HepG2 (cell line): ENCODE measurements at regions not wholly inside any gene's neighbourhood (a gene's known extent, or its start where the extent isn't known, plus 50 kb on each side); places are given as distances from the start of the nearest gene placed in this dataset.

Source experiments
- ATAC-seq: fragments of 200-7000 bp; cut with Tn5 transposase; 3 replicates; pipeline ENCODE4 v1.9.1; 2020; ENCODE audit warnings: mild to moderate bottlenecking, moderate library complexity
- BruUV-seq: library from RNA; stranded (reverse); fragments of 400-500 nt; replicated peaks from 2 replicates; lab custom pipeline; 2021; lab: Mats Ljungman, UMichigan
- CTCF ChIA-PET: fragments of 300-600 bp; formaldehyde crosslinking; extraction: SDS; loops from one replicate; lab custom pipeline; 2021; ENCODE audit warnings: low total read pairs, inconsistent platforms, low intra/inter-chr PET ratio; lab: Yijun Ruan, JAX
- POLR2A ChIA-PET: fragments of 350-600 bp; sonication (Branson Sonifier 250); formaldehyde crosslinking; loops from one replicate; lab custom pipeline; 2020; ENCODE audit warnings: antibody characterized with exemption, inconsistent platforms; lab: Yijun Ruan, JAX
- DNase-seq: peaks from one replicate; pipeline ENCODE4 v3.0.0-alpha.2; 2015; ENCODE audit warnings: low spot score
- FAIRE-seq: peaks from 3 replicates; lab custom pipeline; 2011; peaks lifted over from hg19 to GRCh38; lab: Jason Lieb, UNC
- H2AFZ ChIP-seq: one replicate; pipeline ENCODE4 v1.6.1; 2011; ENCODE audit warnings: low read length, inconsistent platforms
- H3K27ac ChIP-seq: fragments of 300-600 bp; 3 replicates; pipeline ENCODE4 v1.8.0; 2011; ENCODE audit warnings: mixed run types, mild to moderate bottlenecking, mixed read lengths, low read length, inconsistent platforms; ENCODE audit not compliant: insufficient read depth; ENCODE audit errors: extremely low read length
- H3K27me3 ChIP-seq, 2 experiments: fragments of 200-600 bp in 1 of 2; 2 replicates in 1 of 2; 3 replicates in 1 of 2; pipeline versions ENCODE4 v1.6.0 to v1.8.0; 2011; ENCODE audit warnings: low read length in 2 of 2, mild to moderate bottlenecking in 2 of 2, moderate library complexity in 2 of 2, inconsistent platforms in 1 of 2; ENCODE audit not compliant: insufficient read depth in 2 of 2, control insufficient read depth in 1 of 2
- H3K36me3 ChIP-seq, 2 experiments: fragments of 200-600 bp in 1 of 2; replicated peaks in 1 of 2; 2 replicates in 1 of 2; 3 replicates in 1 of 2; pipeline versions ENCODE4 v1.5.1 to v1.8.0; 2011; ENCODE audit warnings: low read length in 2 of 2, inconsistent platforms in 1 of 2; ENCODE audit not compliant: insufficient read depth in 2 of 2, control insufficient read depth in 1 of 2
- H3K4me1 ChIP-seq: 2 replicates; pipeline ENCODE4 v1.5.1; 2012; ENCODE audit warnings: low read length, inconsistent platforms; ENCODE audit not compliant: insufficient read depth
- H3K4me2 ChIP-seq: 2 replicates; pipeline ENCODE4 v1.6.0; 2011; ENCODE audit warnings: low read depth, low read length, inconsistent platforms
- H3K4me3 ChIP-seq, 3 experiments: fragments of 200-600 bp in 1 of 3; sonication (generic), shearing (Covaris generic) in 1 of 3; replicated peaks in 1 of 3; 2 replicates each; pipeline ENCODE4 v1.5.1; 2011 to 2016; ENCODE audit warnings: low read length in 3 of 3, inconsistent platforms in 2 of 3, low read depth in 2 of 3, mild to moderate bottlenecking in 2 of 3, control low read depth in 1 of 3, mixed read lengths in 1 of 3; ENCODE audit not compliant: insufficient read depth in 1 of 3
- H3K79me2 ChIP-seq: one replicate; pipeline ENCODE4 v1.6.1; 2011; ENCODE audit warnings: low read length, inconsistent platforms; ENCODE audit not compliant: insufficient read depth
- H3K9ac ChIP-seq: 2 replicates; pipeline ENCODE4 v1.6.0; 2011; ENCODE audit warnings: mild to moderate bottlenecking, low read depth, low read length, inconsistent platforms; ENCODE audit not compliant: insufficient read depth
- H3K9me3 ChIP-seq: 2 replicates; pipeline ENCODE4 v1.5.1; 2012; ENCODE audit warnings: mild to moderate bottlenecking, low read length
- H4K20me1 ChIP-seq: 2 replicates; pipeline ENCODE4 v1.6.0; 2011; ENCODE audit warnings: inconsistent platforms, mild to moderate bottlenecking, low read length, moderate library complexity; ENCODE audit not compliant: insufficient read depth
- ARID2 ChIP-seq: sonication (generic); formaldehyde crosslinking; IDR thresholded peaks from 2 replicates; pipeline ENCODE4 v1.8.1; 2022; ENCODE audit warnings: mild to moderate bottlenecking, missing genetic modification reagents, borderline replicate concordance
- GLI4 ChIP-seq: sonication (generic); formaldehyde crosslinking; IDR thresholded peaks from 2 replicates; pipeline ENCODE4 v1.5.1; 2020; ENCODE audit warnings: missing genetic modification reagents, mild to moderate bottlenecking, moderate library complexity, borderline replicate concordance
- HNF1A ChIP-seq, 2 experiments: sonication (generic) in 1 of 2; formaldehyde crosslinking in 1 of 2; IDR thresholded peaks; 2 replicates each; pipeline versions ENCODE4 v1.4.0 to v1.6.1; 2016 to 2020; ENCODE audit warnings: borderline replicate concordance in 1 of 2, low read depth in 1 of 2, mild to moderate bottlenecking in 1 of 2, missing genetic modification reagents in 1 of 2
- MAFK ChIP-seq, 2 experiments: IDR thresholded peaks in 1 of 2; conservative IDR thresholded peaks in 1 of 2; 2 replicates each; pipeline ENCODE4 v1.6.1; 2011; ENCODE audit warnings: improper control_type of control experiment in 2 of 2, low read length in 2 of 2
- NR2F2 ChIP-seq: IDR thresholded peaks from 2 replicates; pipeline ENCODE4 v1.6.1; 2012; ENCODE audit warnings: low read depth, inconsistent platforms, borderline replicate concordance
- SNAI1 ChIP-seq: sonication (generic); formaldehyde crosslinking; IDR thresholded peaks from 2 replicates; pipeline ENCODE4 v1.5.0; 2020; ENCODE audit warnings: mild to moderate bottlenecking, missing genetic modification reagents, borderline replicate concordance
- ZNF136 ChIP-seq: sonication (generic); formaldehyde crosslinking; IDR thresholded peaks from 2 replicates; pipeline ENCODE4 v1.8.1; 2022; ENCODE audit warnings: low read depth, mild to moderate bottlenecking, moderate library complexity, missing genetic modification reagents
- WGBS: methylation state at CpG from one replicate; pipeline ENCODE4 v1.1.6; 2017; ENCODE audit warnings: low lambda C conversion rate; 5-methylcytosine and 5-hydroxymethylcytosine counted together
- in situ Hi-C: cut with HindIII; loops from 2 replicates; pipeline ENCODE4 v1.10.0; 2017; ENCODE audit warnings: low pct_unique_long_range_greater_than_20kb; ENCODE audit not compliant: extremely low pct_ligation_motif_present
- intact Hi-C: fragments of 100-400 bp; cut with micrococcal nuclease; formaldehyde crosslinking; loops from one replicate; pipeline ENCODE4 v1.10.0; 2022; ENCODE audit not compliant: unreplicated experiment

- no peak for TF ChIP-seq GLI4 (CRISPR knock-in tag)
- TF ChIP-seq ZNF136 (CRISPR knock-in tag): no peak
- TF ChIP-seq ARID2: no peak
Observed at GRCh38 chrX:147559191-147559590, 352.5 kb upstream of the FMR1 start (continued).

DNA sequence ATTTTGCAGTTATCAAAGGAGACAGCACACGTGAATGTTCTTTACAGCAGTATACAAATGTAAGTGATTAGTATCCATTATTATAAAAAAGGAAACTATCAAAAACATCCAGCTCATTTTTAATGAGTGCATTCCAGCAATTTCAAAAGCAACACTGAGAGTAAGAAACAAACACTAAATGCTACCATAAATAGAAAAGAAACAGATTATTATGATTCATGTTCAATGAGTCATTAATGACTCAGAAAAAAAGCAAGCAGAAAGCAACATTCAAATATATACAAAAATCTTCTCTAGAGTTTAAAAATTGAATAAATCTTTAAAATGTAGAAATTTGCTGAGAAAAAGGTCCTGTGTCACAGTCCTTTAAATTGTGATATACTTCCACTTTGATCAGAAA, 346.5 kb upstream of the FMR1 start:
- POLR2A ChIA-PET: no interaction called here
- no peak overlapping the region for H2AFZ ChIP-seq
- H3K27ac ChIP-seq: no peak overlapping the region
- intact Hi-C loops: no loop called here
- no peak overlapping the region for H3K9ac ChIP-seq
- H3K27me3 ChIP-seq: no peaks in the 10 kb centered on the region
- CTCF ChIA-PET: no interaction called here
- no peak for ATAC-seq
- WGBS: 0% methylated on average over 1 of the region's 1 CpG
- H3K4me1 ChIP-seq: no peaks in the 10 kb centered on the region
- H3K9me3 ChIP-seq: no peaks in the 10 kb centered on the region
- TF ChIP-seq NR2F2: no peak
- TF ChIP-seq SNAI1: no peak
- no peaks in the 10 kb centered on the region for H3K36me3 ChIP-seq
- no peaks in the 10 kb centered on the region for H4K20me1 ChIP-seq
- BruUV-seq: no TSS peak
- H3K79me2 ChIP-seq: no peaks in the 10 kb centered on the region
- in situ Hi-C loops: no loop called here
- no peak overlapping the region for H3K4me2 ChIP-seq
- FAIRE-seq: no peak
- no peak overlapping the region for H3K4me3 ChIP-seq
- DNase-seq: no peak

- H3K27ac ChIP-seq: no peak overlapping the region
- no peaks in the 10 kb centered on the region for H3K9me3 ChIP-seq
- WGBS: 0% methylated on average over 1 of the region's 1 CpG
- H3K4me3 ChIP-seq: no peak overlapping the region
- no peaks in the 10 kb centered on the region for H3K27me3 ChIP-seq
- FAIRE-seq (no peak), DNase-seq (no peak), ATAC-seq (no peak)
- CTCF ChIA-PET: no interaction called here
- H3K79me2 ChIP-seq: no peaks in the 10 kb centered on the region
- intact Hi-C loops: no loop called here
- H3K9ac ChIP-seq: no peak overlapping the region
- in situ Hi-C loops: no loop called here
- H4K20me1 ChIP-seq: no peaks in the 10 kb centered on the region
- H3K36me3 ChIP-seq: no peaks in the 10 kb centered on the region
- POLR2A ChIA-PET: no interaction called here
- no peak overlapping the region for H2AFZ ChIP-seq
- H3K4me2 ChIP-seq: no peak overlapping the region
- TF ChIP-seq HNF1A (IDR thresholded peaks at IDR 0.05; ENCODE audit: low read depth): no peak
- no peak for TF ChIP-seq HNF1A (CRISPR knock-in tag; IDR thresholded peaks at IDR 0.05; ENCODE audit: borderline replicate concordance)
- TF ChIP-seq MAFK (conservative IDR thresholded peaks at IDR 0.05 in 1 of 2, IDR thresholded peaks at IDR 0.05 in 1 of 2; ENCODE audit: low read length in 2 of 2): 0 out of 4 replicates have a peak, but pooled peaks of 1 of the 2 experiments have one; percentile 23
- BruUV-seq: no TSS peak
- no peaks in the 10 kb centered on the region for H3K4me1 ChIP-seq
Observed at GRCh38 chrX:147570483-147570882, 341.2 kb upstream of the FMR1 start.
